Mesothelial cell of epicardium (in vitro differentiated cells): ENCODE measurements at regions not wholly inside any gene's neighbourhood (a gene's known extent, or its start where the extent isn't known, plus 50 kb on each side); places are given as distances from the start of the nearest gene placed in this dataset.

Source experiments
- DNase-seq, 2 experiments: peaks; one replicate each; pipeline ENCODE4 v3.0.0; 2021; ENCODE audit warnings: low spot score in 2 of 2; ENCODE audit not compliant: unreplicated experiment in 2 of 2
- H3K27ac Mint-ChIP-seq: 2 replicates; pipeline ENCODE4 v1.8.0; 2021; ENCODE audit warnings: mixed read lengths
- H3K27me3 Mint-ChIP-seq: 2 replicates; pipeline ENCODE4 v1.8.0; 2021; ENCODE audit warnings: low read depth, mixed read lengths
- H3K36me3 Mint-ChIP-seq: 2 replicates; pipeline ENCODE4 v1.8.0; 2021; ENCODE audit warnings: mixed read lengths
- H3K4me1 Mint-ChIP-seq: 2 replicates; pipeline ENCODE4 v1.8.0; 2021; ENCODE audit warnings: mixed read lengths
- H3K4me3 Mint-ChIP-seq: 2 replicates; pipeline ENCODE4 v1.8.0; 2021; ENCODE audit warnings: mild to moderate bottlenecking, moderate library complexity, mixed read lengths
- H3K9me3 Mint-ChIP-seq: 2 replicates; pipeline ENCODE4 v1.8.0; 2021; ENCODE audit warnings: mixed read lengths
- TF ChIP-seq, protein P1 (sequence below): fragments of 200-600 bp; sonication (generic); IDR thresholded peaks from one replicate; pipeline ENCODE4 v1.5.0; 2021; ENCODE audit warnings: antibody characterized with exemption; ENCODE audit not compliant: unreplicated experiment

DNA sequence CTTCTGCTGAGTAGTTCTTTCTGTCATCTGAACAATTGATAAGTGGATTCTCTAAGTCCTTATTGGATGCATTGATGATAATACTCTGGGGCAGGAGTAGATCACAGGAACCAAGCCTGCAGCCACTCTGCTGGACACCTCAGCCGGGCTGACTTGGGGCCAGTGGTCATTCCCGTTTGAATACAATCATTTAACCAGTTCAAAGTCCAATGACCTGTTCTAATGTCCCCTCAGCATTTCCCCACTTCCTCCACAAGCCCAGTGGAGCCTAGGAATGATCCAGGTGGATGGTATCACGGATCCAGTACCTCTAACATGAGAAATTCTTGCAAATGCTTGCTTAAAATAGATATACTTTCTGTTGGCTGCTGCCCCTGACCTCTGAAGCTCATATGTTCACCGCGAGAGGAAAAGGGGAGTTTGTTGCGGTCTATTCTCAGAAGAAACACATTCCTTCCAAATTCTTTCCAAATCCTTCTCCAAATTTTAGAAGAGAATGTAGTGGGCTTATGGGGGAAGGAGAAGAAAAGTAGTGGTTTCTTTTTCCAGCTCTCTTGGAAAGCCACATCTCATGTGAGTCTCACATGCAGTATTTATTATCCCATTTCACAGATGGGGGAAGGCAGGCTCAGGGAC lies 170.9 kb downstream of the INHBB start:
- H3K9me3 Mint-ChIP-seq = no peaks in the 10 kb centered on the region
- peaks cover 60% of the 10 kb centered on the region for H3K27me3 Mint-ChIP-seq
- TF ChIP-seq, protein P1, sequence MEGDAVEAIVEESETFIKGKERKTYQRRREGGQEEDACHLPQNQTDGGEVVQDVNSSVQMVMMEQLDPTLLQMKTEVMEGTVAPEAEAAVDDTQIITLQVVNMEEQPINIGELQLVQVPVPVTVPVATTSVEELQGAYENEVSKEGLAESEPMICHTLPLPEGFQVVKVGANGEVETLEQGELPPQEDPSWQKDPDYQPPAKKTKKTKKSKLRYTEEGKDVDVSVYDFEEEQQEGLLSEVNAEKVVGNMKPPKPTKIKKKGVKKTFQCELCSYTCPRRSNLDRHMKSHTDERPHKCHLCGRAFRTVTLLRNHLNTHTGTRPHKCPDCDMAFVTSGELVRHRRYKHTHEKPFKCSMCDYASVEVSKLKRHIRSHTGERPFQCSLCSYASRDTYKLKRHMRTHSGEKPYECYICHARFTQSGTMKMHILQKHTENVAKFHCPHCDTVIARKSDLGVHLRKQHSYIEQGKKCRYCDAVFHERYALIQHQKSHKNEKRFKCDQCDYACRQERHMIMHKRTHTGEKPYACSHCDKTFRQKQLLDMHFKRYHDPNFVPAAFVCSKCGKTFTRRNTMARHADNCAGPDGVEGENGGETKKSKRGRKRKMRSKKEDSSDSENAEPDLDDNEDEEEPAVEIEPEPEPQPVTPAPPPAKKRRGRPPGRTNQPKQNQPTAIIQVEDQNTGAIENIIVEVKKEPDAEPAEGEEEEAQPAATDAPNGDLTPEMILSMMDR = no peak
- no peak overlapping the region for H3K4me3 Mint-ChIP-seq
- DNase-seq = no peak
- peaks cover 5% of the 10 kb centered on the region for H3K4me1 Mint-ChIP-seq
- H3K36me3 Mint-ChIP-seq = no peaks in the 10 kb centered on the region
- H3K27ac Mint-ChIP-seq = no peak overlapping the region

DNA sequence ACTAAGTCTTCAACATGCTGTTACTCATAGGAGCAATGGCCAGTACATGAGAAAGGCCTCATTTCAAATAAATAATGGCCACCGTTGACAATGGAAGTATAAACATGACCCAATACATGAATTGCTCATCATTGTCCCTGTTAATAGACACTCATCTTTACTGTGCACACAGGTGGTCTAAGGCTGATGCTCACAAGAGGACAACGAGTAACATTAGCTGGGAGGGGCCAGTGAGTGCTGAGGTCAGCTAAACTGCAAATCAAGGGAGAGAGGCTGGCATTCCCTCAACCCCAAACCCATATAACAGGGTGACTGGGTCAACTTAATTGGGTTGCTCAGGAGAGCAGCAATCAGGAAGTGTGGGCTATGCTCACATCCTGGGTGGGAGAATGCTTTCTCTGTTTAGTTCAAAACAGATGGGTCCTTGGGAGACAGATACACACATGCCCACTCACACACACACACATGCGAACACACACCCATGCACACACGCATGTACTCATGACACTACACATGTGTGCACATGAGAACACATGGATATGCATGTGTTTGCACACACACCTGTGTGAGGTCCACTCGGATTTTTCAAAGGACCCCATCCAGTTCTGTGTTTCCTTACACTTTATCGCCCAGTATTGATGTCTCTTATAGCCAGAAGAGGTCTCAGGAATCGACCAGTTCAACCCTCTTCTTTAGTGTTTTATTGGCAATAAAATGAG lies 172.0 kb downstream of the INHBB start:
- H3K27ac Mint-ChIP-seq = no peak overlapping the region
- no peak for DNase-seq
- H3K9me3 Mint-ChIP-seq = no peaks in the 10 kb centered on the region
- H3K36me3 Mint-ChIP-seq = no peaks in the 10 kb centered on the region
- H3K4me1 Mint-ChIP-seq = peaks cover 5% of the 10 kb centered on the region
- TF ChIP-seq, protein P1 = no peak
- peaks cover 58% of the 10 kb centered on the region for H3K27me3 Mint-ChIP-seq
- H3K4me3 Mint-ChIP-seq = no peak overlapping the region

DNA sequence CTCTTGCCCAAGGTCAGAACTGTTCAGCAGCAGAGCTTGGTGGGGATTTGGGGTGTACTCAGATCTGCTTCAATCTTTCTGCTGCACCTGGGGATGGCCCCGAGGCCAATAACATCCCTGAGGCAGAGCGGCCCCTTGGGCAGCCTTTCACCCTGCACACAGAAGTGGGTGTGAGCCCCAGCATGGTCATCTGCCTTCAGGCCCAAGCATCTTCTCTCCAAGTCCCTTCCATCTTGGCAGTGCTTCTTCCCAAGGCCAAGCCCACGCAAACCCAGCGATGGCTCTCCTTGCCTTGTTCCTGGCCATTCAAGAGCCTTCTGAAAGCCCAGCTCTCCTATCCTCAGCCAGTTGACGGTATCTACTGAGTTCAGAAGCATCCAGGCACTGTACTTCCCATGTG lies 172.9 kb downstream of the INHBB start:
- H3K27ac Mint-ChIP-seq = no peak overlapping the region
- H3K36me3 Mint-ChIP-seq = no peaks in the 10 kb centered on the region
- no peaks in the 10 kb centered on the region for H3K9me3 Mint-ChIP-seq
- peaks cover 65% of the 10 kb centered on the region for H3K27me3 Mint-ChIP-seq
- no peak for DNase-seq
- no peak overlapping the region for H3K4me3 Mint-ChIP-seq
- peaks cover 5% of the 10 kb centered on the region for H3K4me1 Mint-ChIP-seq
- TF ChIP-seq, protein P1 = no peak

DNA sequence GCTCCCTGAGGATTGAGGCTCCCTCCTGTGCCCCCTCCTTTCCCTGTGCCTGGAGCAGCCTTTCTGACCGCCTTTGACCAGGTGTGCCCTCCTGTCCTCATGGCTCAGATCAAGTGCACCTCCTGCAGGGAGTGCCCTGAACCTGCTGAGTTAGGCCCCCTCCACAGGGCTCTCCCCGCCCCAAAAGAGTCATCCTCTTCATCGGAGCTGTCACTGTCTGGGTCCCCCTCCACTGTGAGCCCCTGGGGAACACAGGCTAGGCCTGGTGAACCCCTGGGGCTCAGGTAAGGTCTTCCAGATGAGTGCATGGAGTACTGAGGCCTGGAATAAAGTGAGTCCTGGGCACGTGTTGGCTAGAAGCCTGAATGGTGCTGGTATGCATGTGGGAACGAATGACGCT lies 173.5 kb downstream of the INHBB start:
- TF ChIP-seq, protein P1 = no peak
- H3K4me3 Mint-ChIP-seq = no peak overlapping the region
- no peak overlapping the region for H3K27ac Mint-ChIP-seq
- H3K27me3 Mint-ChIP-seq = peaks cover 61% of the 10 kb centered on the region
- no peaks in the 10 kb centered on the region for H3K9me3 Mint-ChIP-seq
- no peak for DNase-seq
- peaks cover 5% of the 10 kb centered on the region for H3K4me1 Mint-ChIP-seq
- no peaks in the 10 kb centered on the region for H3K36me3 Mint-ChIP-seq

DNA sequence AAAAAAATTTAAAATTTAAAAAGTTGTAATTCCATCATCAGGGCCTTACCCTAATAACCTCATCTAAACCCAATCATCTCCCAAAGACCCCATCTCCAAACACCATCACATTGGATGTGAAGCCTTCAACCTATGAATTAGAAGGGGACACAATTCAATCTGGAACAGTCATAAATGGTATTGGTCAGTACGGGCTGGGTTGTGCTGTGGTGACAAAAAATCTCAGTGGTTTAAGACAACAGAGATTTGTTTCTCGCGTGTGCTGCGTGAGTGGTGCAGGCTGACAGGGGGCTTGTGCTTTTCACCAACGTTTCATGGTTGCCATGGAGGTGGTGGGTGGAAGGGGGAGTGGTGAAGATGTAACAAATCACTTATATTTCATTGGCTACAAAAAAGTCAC lies 174.5 kb downstream of the INHBB start:
- H3K36me3 Mint-ChIP-seq = no peaks in the 10 kb centered on the region
- DNase-seq = no peak
- no peaks in the 10 kb centered on the region for H3K9me3 Mint-ChIP-seq
- H3K4me3 Mint-ChIP-seq = no peak overlapping the region
- peaks cover 53% of the 10 kb centered on the region for H3K27me3 Mint-ChIP-seq
- no peak overlapping the region for H3K27ac Mint-ChIP-seq
- H3K4me1 Mint-ChIP-seq = peaks cover 11% of the 10 kb centered on the region
- TF ChIP-seq, protein P1 = no peak
